ENCODE measurements at regions not wholly inside any gene's neighbourhood (a gene's known extent, or its start where the extent isn't known, plus 50 kb on each side); places are given as distances from the start of the nearest gene placed in this dataset.

DNA sequence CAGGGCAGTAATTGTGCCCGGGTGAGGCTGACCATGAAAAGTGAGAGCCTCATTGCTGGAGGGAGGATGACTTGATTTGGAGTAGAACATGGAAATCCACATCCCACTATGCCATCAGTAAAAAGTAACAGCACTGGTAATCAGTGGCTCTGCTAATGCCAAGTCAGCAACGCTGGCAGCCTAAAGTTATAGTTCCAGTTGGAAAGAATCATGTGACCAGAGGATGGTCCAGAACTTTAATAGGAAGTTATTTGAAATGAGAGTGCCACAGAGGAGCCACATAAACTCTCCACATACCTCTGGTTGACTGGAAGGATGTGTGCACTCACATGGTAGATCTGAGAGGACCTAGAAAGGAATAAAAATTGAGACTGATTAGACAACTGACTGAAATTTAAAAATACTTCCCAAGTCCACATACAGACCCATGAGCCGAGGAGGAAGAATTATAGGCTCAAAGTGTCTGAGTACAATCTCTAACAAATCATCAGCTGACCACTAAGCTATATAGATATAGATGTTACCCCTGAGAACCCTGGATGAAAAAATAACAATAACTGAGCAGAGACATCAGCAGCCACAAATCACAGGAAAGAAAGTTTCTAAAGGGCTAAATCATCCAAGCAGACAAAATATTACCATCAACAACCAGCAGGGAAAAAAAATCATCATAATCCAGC, 346.8 kb downstream of the STK39 start:
- no peak for FAIRE-seq

DNA sequence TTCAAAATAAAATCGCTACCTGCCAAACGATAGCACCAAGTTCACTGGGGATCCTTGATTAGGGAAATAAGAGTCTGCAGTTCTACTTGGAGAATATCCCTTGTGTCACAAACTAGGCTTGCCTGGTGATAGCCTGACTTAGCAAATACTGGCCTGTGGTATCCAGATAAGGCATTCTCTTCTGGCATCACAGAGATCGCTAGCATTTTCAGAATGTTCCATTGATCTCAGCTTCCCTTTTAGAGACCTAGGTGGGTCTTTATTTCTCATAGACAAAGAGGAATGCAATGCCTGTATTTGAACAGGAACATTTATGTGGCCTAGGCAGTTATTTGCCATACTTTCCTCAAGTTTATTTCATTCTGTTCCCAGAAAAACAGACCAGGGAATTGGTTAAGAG, 349.1 kb downstream of the STK39 start:
- no peak for FAIRE-seq

DNA sequence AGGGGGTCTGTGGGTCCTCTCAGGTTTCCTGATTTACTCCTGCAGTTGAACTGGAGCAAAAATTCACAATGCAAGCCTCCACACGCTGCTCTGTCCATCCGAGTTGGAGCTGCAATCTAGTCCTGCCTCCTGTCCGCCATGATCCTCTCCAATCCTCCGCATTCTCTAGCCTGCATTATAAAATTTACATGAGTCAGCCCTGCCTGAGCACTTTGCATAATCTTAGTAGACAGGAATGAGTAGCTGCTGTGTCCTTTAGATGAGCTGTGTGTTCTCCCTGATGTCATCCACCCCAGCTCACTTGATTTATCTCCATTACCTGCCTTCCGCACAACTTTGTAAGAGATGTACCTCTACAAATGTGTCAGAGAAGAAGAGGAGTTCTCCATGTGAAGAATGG, 355.6 kb downstream of the STK39 start:
- FAIRE-seq: no peak

DNA sequence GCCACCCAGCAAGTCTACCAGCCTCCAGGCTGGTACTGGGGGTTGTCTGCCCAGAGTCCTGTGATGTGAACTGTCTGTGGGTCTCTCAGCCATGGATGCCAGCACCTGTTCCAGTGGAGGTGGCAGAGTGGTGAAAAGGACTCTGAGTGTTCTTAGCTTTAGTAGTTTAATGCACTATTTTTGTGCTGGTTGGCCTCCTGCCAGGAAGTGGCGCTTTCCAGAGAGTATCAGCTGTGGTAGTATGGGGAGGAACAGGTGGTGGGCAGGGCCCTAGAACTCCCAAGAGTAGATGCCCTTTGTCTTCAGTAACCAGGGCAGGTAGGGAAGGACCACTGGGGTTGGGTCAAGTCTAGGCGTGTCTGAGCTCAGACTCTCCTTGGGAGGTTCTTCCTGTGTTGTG, 356.7 kb downstream of the STK39 start:
- FAIRE-seq: no peak

DNA sequence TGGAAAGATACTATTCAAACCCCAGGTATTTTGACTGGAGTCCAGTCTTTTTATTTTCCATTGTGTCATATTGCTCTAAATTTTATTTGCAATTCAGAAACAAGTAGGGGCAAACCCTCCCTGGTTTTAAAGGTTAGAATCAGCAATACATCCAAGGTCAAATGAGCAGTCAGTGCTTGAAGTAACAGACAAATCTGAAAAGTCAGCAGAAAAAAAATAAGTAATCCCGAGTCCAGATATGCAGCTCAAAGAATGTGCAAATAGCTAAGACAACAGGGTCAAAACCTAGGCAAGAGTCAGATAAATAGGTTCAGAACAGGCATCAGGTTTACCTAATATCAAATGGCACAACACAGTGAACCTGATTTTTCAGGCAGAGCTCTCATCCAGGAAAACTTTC, 367.0 kb downstream of the STK39 start:
- FAIRE-seq: no peak

DNA sequence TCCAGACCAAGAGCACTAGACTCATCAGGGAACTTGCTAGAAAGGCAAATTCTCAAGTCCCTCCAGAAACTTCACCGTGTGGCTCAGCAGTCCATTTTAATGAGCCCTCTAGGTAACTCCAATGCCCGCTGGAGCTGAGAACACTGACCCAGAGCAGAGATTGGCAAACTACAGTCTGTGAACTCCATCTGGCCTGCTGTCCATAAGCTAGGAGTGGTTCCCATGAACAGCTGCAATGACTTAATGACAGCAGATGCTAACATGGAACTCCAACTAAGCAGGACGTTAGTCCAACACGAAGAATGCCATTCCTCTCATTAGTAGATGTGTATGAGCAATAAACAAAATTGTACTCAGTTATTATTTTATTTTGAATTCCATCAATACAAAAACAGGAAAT, 371.9 kb downstream of the STK39 start:
- no peak for FAIRE-seq

DNA sequence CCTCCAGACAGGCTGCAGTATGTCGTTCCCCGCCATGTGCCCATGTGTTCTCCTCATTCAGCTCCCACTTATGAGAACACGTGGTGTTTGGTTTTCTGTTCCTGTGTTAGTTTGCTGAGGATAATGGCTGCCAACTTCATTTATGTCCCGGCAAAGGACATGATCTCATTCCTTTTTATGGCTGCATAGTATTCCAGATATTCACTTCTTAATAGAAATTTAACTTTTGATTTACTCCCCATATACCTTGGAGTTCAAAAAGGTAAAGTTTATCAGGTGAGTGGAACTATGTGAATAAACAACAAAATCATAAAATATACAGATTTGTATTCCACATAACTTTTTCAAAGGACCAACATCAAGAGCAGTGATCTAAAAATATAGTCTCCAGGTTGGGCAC, 372.6 kb downstream of the STK39 start:
- no peak for FAIRE-seq

DNA sequence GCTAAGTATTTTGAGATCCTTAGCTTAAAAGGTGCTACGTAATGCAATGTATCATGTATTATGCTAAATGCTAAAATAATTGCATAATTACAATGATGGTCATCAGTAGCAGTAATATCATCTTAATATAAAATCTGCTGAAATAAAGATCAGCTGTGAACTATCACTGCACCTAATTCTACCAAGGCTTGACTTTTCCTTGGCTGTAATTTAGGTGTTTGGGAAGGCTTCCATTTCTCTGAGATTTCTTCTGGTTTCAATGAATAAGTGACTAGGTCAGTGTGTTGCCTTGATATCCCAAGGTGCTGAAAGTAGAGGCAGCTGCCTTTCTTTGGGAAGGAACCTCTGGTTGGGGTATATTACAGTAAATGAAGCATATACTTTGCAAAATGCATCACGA, 376.1 kb downstream of the STK39 start:
- no peak for FAIRE-seq

DNA sequence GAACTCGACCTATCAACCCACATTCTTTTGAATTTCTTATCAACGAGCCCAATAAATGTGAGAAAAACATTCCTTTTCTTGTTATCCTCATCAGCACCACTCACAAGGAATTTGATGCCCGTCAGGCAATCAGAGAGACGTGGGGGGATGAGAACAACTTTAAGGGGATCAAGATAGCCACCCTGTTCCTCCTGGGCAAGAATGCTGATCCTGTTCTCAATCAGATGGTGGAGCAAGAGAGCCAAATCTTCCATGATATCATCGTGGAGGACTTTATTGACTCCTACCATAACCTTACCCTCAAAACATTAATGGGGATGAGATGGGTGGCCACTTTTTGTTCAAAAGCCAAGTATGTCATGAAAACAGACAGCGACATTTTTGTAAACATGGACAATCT, 378.2 kb downstream of the STK39 start:
- FAIRE-seq: no peak

DNA sequence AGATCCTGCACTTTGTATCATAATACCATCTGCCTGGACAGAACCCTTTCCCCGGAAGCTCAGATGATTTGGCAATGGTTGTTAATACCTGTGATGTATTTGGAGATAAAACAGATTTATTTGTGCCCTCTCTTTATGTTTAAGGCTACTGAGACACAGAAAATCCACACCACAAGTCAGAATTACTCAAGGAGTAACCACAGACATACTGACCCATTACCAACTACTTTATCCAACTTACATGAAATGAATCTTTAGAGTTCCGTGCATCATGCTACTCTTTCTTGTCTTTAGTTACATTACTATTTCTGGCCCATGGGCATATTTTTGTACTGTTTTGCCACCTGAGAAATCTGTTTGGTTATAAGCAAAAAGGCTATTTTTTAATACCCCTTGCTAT, 384.0 kb downstream of the STK39 start:
- FAIRE-seq: no peak

DNA sequence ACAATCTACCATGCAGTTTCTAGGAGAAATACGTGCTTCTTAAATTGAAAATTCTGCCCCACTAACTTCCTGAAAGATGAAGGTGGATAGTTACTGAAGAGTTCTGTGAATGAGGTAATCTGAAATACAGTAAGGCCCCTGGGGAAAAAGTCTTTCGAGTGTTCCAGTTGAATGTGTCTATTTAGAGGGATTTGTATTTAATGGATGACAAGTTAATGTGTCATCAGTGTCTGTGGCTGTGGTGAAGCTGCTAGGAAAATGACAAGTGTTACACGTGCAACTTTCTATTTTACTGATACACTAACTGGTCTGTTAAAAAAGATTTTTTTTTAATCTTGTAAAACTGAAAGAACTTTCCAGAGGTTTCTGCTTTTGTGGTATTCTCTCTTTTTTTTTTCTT, 384.6 kb downstream of the STK39 start:
- FAIRE-seq: no peak

DNA sequence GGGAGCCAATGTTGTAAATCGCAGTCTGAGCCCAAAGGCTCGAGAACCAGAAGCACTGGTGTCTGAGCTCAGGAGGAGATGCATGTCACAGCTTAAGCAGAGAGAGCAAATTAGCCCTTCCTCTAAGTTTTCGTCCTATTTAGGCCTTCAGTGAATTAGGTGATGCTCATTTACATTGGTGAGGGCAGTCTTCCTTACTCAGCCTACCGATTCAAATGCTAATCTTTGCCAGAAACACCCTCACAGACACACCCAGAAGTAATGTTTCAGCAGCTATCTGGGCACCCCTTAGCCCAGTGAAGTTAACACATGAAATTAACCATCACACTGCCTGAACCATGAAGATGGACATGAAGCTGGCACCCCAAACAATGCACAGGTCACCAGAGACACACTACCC, 385.1 kb downstream of the STK39 start:
- FAIRE-seq: no peak

DNA sequence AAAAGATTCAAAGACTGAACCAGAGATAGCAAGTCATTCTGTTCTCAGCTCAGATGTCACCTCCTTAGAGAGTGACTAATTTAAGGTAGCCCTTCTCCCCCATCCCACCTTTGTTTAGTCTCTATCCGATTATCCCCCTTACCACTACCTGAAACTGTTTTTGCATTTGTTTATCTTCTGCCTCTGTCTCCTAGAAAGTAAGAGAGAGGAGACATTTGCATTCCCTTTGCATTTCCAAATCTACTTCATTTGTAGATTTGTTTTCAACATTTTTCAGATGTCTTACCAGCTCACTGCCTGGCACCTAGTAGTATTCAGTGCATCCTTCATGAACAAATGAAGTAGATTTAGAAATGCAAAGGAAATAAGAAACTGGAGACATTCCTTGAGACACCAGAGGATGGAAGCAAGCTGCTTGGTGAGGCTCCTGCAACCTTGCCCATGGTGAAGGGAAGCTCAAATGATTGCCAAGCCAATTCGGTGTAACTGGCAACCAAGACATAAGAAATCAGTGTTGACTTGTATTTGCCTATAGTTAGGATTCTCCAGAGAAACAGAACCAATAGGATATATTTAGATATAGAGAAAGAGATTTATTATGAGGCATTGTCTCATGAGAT, 385.7 kb downstream of the STK39 start:
- FAIRE-seq: no peak

DNA sequence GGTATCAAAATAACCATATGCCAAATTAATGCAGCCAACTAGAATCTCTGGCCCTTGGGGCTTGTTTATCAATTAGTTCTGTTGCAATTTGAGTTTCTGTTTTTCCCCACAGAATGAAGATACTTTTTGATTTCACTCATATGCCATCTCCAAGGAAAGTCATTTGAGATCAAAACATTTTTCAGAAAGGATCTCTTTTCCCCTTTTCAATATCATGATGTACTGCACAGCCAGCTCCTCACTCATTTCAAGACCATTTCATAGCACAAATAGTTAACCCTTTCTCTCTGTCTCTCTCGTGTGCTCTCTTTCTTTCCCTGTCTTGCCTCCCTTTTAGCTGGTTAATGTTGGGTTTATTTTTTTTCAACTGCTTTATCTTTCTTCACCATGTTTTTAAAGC, 387.3 kb downstream of the STK39 start:
- no peak for FAIRE-seq

DNA sequence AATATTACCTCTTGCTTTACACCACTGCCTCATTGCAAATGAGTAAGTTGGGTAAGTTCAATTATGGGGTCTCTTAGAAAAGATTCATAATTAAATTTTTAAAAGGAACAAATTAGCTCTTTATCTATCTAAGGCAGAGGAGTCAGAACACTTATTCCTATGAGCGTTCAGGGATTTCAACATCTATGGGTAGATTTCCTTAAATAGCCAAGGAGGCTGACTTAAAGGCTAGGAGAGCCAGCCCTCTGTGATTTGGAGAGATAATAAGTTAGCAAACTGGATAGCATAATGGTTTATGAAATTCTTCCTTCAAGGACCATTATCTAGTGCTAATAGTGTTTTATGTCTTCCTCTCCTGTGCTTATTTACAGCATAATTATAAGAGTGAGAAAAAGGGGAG, 387.7 kb downstream of the STK39 start:
- FAIRE-seq: no peak

DNA sequence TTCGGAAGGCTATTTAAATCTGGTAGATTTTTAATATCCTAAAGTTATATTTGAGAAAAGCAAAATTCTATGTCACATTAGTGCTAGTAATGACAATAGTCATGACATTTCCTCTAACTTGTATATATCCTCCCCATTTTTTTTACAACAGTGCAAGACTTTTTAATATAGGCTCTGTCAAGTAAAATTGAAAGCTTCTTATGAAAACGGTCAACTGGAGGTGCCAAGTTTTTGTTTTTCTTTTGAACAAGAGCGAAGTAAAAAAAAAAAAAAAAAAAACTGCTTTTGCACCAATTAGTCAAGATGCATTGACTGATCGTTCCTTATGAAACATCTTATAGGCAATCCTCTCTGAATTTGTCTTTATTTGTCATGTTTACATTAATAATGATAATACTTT, 389.3 kb downstream of the STK39 start:
- FAIRE-seq: no peak

DNA sequence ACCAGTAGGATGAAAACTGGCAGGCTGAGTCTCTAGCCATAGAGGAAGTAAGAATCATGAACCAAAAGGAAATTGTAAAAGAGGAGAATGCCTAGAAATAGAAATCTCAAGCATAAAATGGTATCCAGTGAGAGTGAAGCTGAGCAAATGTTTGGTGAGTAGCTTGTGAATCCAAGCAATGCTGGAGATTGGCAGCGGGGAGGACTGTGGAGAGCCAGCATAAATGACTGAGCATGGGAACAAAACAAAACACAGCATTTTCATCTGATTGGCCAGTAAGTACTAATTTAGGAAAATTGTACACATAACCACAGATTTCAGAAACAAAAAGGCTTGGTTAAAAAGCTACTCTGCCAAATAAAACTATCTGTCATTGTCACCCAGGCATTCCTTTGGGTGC, 390.0 kb downstream of the STK39 start:
- FAIRE-seq: no peak

DNA sequence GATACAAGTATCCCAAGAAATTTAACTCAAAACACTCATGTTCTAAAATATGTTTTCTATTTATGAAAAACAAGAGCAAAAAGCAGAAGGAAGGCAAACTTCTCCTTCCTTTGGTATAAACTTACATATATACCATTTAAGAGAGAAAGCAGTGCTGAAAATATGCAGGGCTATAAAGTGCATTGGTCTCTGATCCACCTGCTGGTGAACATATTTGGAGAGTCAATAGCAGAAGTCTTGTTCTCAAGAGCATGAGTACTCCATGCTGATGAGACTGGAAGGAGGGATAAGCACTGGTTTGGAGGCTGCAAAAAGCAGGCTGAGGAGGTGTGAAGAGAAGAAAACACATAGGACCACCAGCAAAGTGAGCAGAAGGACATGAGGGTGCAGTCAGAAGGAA, 391.2 kb downstream of the STK39 start:
- FAIRE-seq: no peak

DNA sequence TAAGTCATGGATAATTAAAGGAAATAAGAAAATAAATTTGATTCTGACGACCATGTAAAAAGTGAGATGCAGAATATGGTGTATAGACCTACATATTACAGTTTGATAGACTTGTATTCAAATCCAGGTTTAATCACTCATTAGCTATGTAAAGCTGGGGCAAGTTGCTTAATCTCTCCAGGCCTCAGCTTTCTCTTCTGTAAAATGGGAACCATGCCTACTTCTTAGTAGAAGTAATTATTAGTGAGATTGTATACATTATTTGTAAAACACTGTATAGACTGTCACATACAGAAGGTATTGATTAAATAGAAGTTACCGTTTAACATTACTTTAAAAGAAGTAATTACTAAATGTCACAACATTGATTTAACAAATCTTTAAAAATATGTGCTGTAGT, 392.2 kb downstream of the STK39 start:
- FAIRE-seq: no peak

DNA sequence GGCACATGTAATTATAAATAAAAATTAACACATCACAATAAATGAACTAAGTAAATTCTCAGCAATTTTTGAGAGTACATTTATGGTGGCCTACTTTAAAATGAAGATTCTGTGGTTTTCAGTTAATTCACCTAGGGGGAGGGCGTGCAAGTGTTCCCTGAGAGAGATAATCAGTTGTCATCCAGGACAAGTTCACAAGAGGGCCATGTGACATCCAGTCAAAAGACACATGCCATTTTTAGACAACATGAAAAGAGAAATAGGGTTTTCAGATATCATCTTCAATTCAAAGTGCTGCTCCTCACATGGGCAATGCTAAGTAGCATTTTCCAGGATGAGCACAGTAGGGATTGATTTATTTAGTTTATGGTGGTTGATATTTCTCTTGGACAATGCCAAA, 393.7 kb downstream of the STK39 start:
- no peak for FAIRE-seq

DNA sequence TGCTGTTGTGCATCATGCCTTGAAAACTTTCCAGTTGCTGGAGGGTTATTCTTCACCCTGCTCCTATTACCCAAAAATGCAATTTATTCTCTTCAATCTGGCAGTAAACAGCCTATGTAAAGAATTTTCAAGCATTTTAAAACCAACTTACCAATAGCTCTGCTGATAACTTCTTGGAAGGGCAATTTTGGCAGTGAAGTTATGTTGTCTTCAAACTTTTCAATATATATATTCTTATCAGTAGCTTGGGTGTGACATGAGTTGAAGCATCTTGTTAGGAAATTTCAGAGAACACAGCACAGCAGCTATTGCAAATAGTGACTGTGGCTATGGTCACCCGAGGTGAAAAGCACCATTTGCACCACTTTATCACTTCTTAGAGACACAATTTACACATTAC, 395.5 kb downstream of the STK39 start:
- FAIRE-seq: no peak

DNA sequence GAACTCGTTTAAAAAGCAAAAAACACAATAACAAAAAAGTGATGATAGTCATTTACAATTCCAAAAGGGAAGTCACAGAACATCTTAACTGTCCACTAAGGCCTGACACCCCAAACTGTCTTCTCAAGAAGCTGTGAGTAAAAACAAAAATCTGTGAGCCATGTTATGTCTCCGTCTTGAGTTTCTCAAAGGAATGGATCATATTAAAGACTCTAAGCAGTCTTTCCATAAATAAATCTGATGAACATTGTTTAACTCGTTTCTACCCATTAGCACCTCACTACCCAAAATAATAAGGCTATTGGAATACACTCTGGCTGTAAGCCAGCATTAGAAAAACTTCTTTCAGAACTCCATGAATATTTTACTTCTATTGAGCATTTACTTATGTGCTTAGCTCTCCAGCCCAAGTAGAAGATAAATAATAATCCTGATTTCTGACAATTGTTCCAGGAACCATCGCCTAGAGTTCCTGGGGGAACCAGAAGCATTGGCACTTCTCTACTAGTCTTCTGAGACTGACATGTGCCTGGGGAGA, 396.0 kb downstream of the STK39 start:
- no peak for FAIRE-seq

DNA sequence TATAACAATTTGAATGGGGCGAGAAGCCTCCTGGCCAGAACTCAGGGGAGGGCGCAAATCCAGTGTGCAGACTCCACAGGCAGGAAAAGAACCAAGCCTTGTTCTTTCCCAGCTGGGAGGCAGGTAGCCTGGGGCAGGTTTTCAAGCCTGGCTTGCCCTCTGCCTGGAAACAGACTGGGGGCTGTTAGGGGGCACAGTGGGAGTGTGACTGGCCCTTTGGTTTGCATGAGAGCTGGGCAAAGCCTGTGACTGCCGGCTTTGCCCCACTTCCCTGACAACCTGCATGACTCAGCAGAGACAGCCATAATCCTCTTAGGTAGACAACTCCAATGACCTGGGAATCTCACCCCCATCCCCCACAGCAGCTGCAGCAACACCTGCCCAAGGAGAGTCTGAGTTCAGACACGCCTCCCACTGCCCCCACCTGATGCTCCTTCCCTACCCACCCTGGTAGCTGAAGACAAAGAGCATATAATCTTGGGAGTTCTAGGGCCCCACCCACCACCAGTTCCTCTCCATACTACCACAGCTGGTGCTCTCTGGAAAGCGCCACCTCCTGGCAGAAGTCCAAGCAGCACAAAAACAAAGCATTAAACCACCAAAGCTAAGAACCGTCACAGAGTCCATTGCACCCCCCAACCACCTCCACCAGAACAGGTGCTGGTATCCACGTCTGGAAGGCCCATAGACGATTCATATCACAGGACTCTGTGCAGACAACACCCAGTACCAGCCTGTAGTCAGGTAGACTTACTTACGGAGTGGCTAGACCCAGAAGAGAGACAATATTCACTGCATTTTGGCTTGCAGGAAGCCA, 402.5 kb downstream of the STK39 start:
- FAIRE-seq: no peak

DNA sequence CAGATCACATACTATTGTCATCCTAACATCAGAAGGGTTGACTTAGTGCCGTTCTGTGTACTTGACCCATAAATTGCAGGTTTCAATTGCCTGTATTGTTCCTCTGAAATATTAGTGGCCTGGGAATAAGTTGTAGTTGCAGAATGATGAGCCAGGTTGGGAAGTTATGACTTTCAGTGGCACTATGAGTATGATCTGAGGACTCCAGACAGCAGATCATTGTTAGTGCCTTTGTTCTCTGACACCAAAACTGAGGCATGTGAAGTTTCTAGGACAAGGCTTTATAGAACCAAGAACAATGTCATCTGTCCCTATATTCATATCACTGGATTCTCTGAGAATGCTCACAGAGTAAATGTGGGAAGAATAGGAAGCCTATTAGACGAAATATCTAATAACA, 403.7 kb downstream of the STK39 start:
- no peak for FAIRE-seq
